ENCODE measurements at regions not wholly inside any gene's neighbourhood (a gene's known extent, or its start where the extent isn't known, plus 50 kb on each side); places are given as distances from the start of the nearest gene placed in this dataset.

DNA sequence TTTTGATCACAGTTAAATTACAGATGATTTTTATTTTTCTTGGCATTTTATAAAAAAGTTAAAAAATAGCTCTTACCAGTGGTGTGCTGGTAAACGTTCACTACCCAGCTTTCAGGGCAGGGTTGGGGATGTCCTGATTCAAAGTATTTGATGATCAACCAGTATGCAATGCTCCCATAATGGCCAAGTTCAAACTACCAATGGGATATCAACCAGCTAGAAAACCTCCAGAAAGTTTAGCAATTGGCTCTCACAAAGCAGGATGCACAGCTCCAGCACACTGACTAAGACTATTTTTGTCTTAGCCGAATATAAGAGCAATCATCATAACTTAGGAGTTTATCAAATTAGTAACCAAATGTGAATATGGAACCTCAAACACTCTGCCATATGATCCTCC is 108.0 kb upstream of the PDE5A start:
- peak overlapping the region; percentile 96 for H2BK20ac ChIP-seq (ENCODE audit: low read depth, low read length)
- peak overlapping the region; percentile 92 for H4K91ac ChIP-seq (ENCODE audit: insufficient read depth, low read depth, low read length)
- intact Hi-C loops (cut with micrococcal nuclease): no loop called here
- peak overlapping the region; percentile 97 for H4K5ac ChIP-seq (ENCODE audit: low read depth, low read length)
- no peak overlapping the region for H3K9ac ChIP-seq (ENCODE audit: low read depth, low read length)
- H3K18ac ChIP-seq (ENCODE audit: low read depth, low read length): peak overlapping the region; percentile 97
- WGBS, 2 experiments (ENCODE audit: extremely low coverage in 2 of 2, insufficient read length in 1 of 2): no CpG with 5 or more reads among the region's 2 CpGs
- POLR2A ChIA-PET (ENCODE audit: unreplicated experiment): interaction anchor here (2.8 kb wide), 1 partner anchor 108 kb away, joined by 47 read pairs; the partner anchor contains the start of gene PDE5A
- peak overlapping the region; percentile 98 for H2BK5ac ChIP-seq (ENCODE audit: low read depth, low read length, poor library complexity, severe bottlenecking)
- H3K23ac ChIP-seq (ENCODE audit: low read depth, low read length): peak overlapping the region; percentile 92; the same call in 1 of the 2 replicates
- in situ Hi-C loops (cut with MboI; ENCODE audit: low sequenced_read_pairs): no loop called here
- peaks cover 26% of the 10 kb centered on the region for H3K4me1 ChIP-seq (ENCODE audit: control insufficient read depth, insufficient read depth, low read length)
- dilution Hi-C loops (cut with HindIII; ENCODE audit: low sequenced_read_pairs, unreplicated experiment): no loop called here
- BruUV-seq (replicated peaks): no TSS peak
- peaks cover 3 to 20% of the 10 kb centered on the region in 2 experiments; a peak in 3 of 4 replicates for H3K79me1 ChIP-seq (ENCODE audit: low read depth in 1 of 2, low read length in 2 of 2)
- H3K27me3 ChIP-seq (ENCODE audit: control insufficient read depth, insufficient read depth, low read length): no peaks in the 10 kb centered on the region
- H2AFZ ChIP-seq (replicated peaks; ENCODE audit: low read length, poor library complexity): no peak overlapping the region
- H2BK120ac ChIP-seq (ENCODE audit: low read depth, low read length): peak overlapping the region; percentile 97
- H2AK9ac ChIP-seq (replicated peaks; ENCODE audit: low read depth, low read length, poor library complexity): no peak overlapping the region
- no peak overlapping the region for H3K56ac ChIP-seq (ENCODE audit: extremely low read depth, insufficient read depth, low read length)
- peak overlapping the region; percentile 91; the same call in 1 of the 2 replicates for H2AK5ac ChIP-seq (ENCODE audit: low read depth, low read length)
- TF ChIP-seq RCOR1 (IDR thresholded peaks at IDR 0.05; ENCODE audit: insufficient replicate concordance, low read length) (no peak), NFE2L2 (IDR thresholded peaks at IDR 0.05; ENCODE audit: low read depth, low read length) (no peak), CEBPB (IDR thresholded peaks at IDR 0.05; ENCODE audit: low read depth, low read length) (no peak), RFX5 (IDR thresholded peaks at IDR 0.05; ENCODE audit: low read depth, low read length) (no peak), CHD1 (IDR thresholded peaks at IDR 0.05; ENCODE audit: low read depth, low read length) (no peak), SMC3 (IDR thresholded peaks at IDR 0.05; ENCODE audit: low read depth, low read length) (no peak), MXI1 (IDR thresholded peaks at IDR 0.05; ENCODE audit: borderline replicate concordance, low read depth, low read length) (no peak), MAFK (IDR thresholded peaks at IDR 0.05; ENCODE audit: low read depth, low read length) (no peak)
- peak overlapping the region; percentile 70 for H3K14ac ChIP-seq (replicated peaks; ENCODE audit: low read depth, low read length)
- H3K36me3 ChIP-seq (ENCODE audit: control insufficient read depth, insufficient read depth, low read length): no peaks in the 10 kb centered on the region
- ATAC-seq (ENCODE audit: low read depth) (no peak), DNase-seq (peak; percentile 50)
- peaks cover 10% of the 10 kb centered on the region; the same call in 1 of the 2 replicates for H3K9me1 ChIP-seq (ENCODE audit: insufficient read depth, low read length)
- H3K4me2 ChIP-seq (ENCODE audit: low read depth, low read length): no peak overlapping the region
- peak overlapping the region; percentile 75; the same call in 2 of the 3 replicates for H2BK15ac ChIP-seq (ENCODE audit: low read depth, low read length)
- H3K4ac ChIP-seq (ENCODE audit: low read depth, low read length): peak overlapping the region; percentile 96
- H3K27ac ChIP-seq (ENCODE audit: insufficient read depth, low read length): peak overlapping the region; percentile 55; the same call in 1 of the 2 replicates
- peak overlapping the region; percentile 8 to 94; a peak in 3 of 4 replicates for H4K8ac ChIP-seq (ENCODE audit: low read depth in 2 of 2, low read length in 2 of 2)
- no peaks in the 10 kb centered on the region for H3K9me3 ChIP-seq (ENCODE audit: control insufficient read depth, insufficient read depth, low read length)
- no peaks in the 10 kb centered on the region for H4K20me1 ChIP-seq (ENCODE audit: insufficient read depth, low read length)
- no peak overlapping the region for H3K4me3 ChIP-seq (ENCODE audit: insufficient read depth, low read depth, low read length)
- CTCF ChIA-PET: interaction anchor here (3.6 kb wide), 1 partner anchor 107 kb away, joined by 19 read pairs; the partner anchor contains the start of gene PDE5A
